Trophoblast cell (in vitro differentiated cells and primary cell): ENCODE measurements at regions not wholly inside any gene's neighbourhood (a gene's known extent, or its start where the extent isn't known, plus 50 kb on each side); places are given as distances from the start of the nearest gene placed in this dataset.

Experiments used
- DNase-seq, 2 donors: peaks; one replicate each; pipeline ENCODE4 v3.0.0-alpha.2; 2016
- H2AFZ ChIP-seq: 2 replicates; pipeline ENCODE4 v1.6.1; 2013; ENCODE audit warnings: low read length, moderate library complexity, mild to moderate bottlenecking; ENCODE audit not compliant: insufficient read depth, poor library complexity
- H2AK5ac ChIP-seq: 2 replicates; pipeline ENCODE4 v1.6.1; 2013; ENCODE audit warnings: mild to moderate bottlenecking, low read length
- H2BK120ac ChIP-seq: 2 replicates; pipeline ENCODE4 v1.6.1; 2013; ENCODE audit warnings: low read length, mild to moderate bottlenecking, moderate library complexity; ENCODE audit not compliant: insufficient read depth, poor library complexity
- H2BK12ac ChIP-seq: 2 replicates; pipeline ENCODE4 v1.6.1; 2013; ENCODE audit warnings: mild to moderate bottlenecking, low read length, moderate library complexity
- H2BK5ac ChIP-seq: 2 replicates; pipeline ENCODE4 v1.6.1; 2013; ENCODE audit warnings: low read length, low read depth, moderate library complexity, mild to moderate bottlenecking; ENCODE audit not compliant: poor library complexity
- H3K14ac ChIP-seq: 2 replicates; pipeline ENCODE4 v1.6.1; 2013; ENCODE audit warnings: mild to moderate bottlenecking, low read length
- H3K18ac ChIP-seq: 2 replicates; pipeline ENCODE4 v1.6.1; 2013; ENCODE audit warnings: mild to moderate bottlenecking, low read length
- H3K23ac ChIP-seq: 2 replicates; pipeline ENCODE4 v1.6.1; 2013; ENCODE audit warnings: low read length
- H3K27ac ChIP-seq: 2 replicates; pipeline ENCODE4 v1.5.1; 2013; ENCODE audit warnings: low read depth, mild to moderate bottlenecking, inconsistent platforms, low read length, moderate library complexity
- H3K27me3 ChIP-seq: 2 replicates; pipeline ENCODE4 v1.6.1; 2013; ENCODE audit warnings: inconsistent platforms, mild to moderate bottlenecking, low read length, moderate library complexity; ENCODE audit not compliant: insufficient read depth
- H3K36me3 ChIP-seq, 2 experiments: 1 replicate in 1 of 2; 2 replicates in 1 of 2; pipeline ENCODE4 v1.6.1; 2013; ENCODE audit warnings: low read length in 2 of 2, mild to moderate bottlenecking in 2 of 2, moderate library complexity in 1 of 2; ENCODE audit not compliant: insufficient read depth in 2 of 2, control insufficient read depth in 1 of 2
- H3K4ac ChIP-seq: 2 replicates; pipeline ENCODE4 v1.6.1; 2013; ENCODE audit warnings: low read depth, mild to moderate bottlenecking, low read length, moderate library complexity
- H3K4me1 ChIP-seq, 2 experiments: 1 replicate in 1 of 2; 2 replicates in 1 of 2; pipeline ENCODE4 v1.6.1; 2013; ENCODE audit warnings: low read length in 2 of 2, mild to moderate bottlenecking in 2 of 2, moderate library complexity in 1 of 2; ENCODE audit not compliant: insufficient read depth in 2 of 2, control insufficient read depth in 1 of 2
- H3K4me2 ChIP-seq: 2 replicates; pipeline ENCODE4 v1.6.1; 2013; ENCODE audit warnings: inconsistent platforms, mild to moderate bottlenecking, low read length, moderate library complexity
- H3K4me3 ChIP-seq: 2 replicates; pipeline ENCODE4 v1.5.1; 2013; ENCODE audit warnings: mild to moderate bottlenecking, low read depth, low read length, inconsistent platforms
- H3K79me1 ChIP-seq: one replicate; pipeline ENCODE4 v1.6.1; 2013; ENCODE audit warnings: low read length
- H3K79me2 ChIP-seq: 2 replicates; pipeline ENCODE4 v1.6.1; 2013; ENCODE audit warnings: low read length, mild to moderate bottlenecking; ENCODE audit not compliant: control insufficient read depth, insufficient read depth, poor library complexity
- H3K9ac ChIP-seq: 2 replicates; pipeline ENCODE4 v1.6.1; 2013; ENCODE audit warnings: mild to moderate bottlenecking, low read length
- H3K9me3 ChIP-seq: 2 replicates; pipeline ENCODE4 v1.6.1; 2013; ENCODE audit warnings: low read depth, mild to moderate bottlenecking, control low read depth, inconsistent platforms, low read length; ENCODE audit not compliant: insufficient read depth
- H4K12ac ChIP-seq: 2 replicates; pipeline ENCODE4 v1.6.1; 2013; ENCODE audit warnings: low read depth, mild to moderate bottlenecking, low read length, moderate library complexity
- H4K8ac ChIP-seq: 2 replicates; pipeline ENCODE4 v1.6.1; 2013; ENCODE audit warnings: low read depth, mild to moderate bottlenecking, low read length, moderate library complexity
- H4K91ac ChIP-seq: one replicate; pipeline ENCODE4 v1.6.1; 2013; ENCODE audit warnings: low read depth, mild to moderate bottlenecking, low read length, moderate library complexity
- WGBS: extraction: QIAGEN DNeasy Blood & Tissue Kit; methylation state at CpG from one replicate; pipeline ENCODE4 v1.1.7; 2013; ENCODE audit warnings: missing lambda C conversion rate; ENCODE audit not compliant: insufficient read length, insufficient coverage; ENCODE audit errors: extremely low coverage; 5-methylcytosine and 5-hydroxymethylcytosine counted together

DNA sequence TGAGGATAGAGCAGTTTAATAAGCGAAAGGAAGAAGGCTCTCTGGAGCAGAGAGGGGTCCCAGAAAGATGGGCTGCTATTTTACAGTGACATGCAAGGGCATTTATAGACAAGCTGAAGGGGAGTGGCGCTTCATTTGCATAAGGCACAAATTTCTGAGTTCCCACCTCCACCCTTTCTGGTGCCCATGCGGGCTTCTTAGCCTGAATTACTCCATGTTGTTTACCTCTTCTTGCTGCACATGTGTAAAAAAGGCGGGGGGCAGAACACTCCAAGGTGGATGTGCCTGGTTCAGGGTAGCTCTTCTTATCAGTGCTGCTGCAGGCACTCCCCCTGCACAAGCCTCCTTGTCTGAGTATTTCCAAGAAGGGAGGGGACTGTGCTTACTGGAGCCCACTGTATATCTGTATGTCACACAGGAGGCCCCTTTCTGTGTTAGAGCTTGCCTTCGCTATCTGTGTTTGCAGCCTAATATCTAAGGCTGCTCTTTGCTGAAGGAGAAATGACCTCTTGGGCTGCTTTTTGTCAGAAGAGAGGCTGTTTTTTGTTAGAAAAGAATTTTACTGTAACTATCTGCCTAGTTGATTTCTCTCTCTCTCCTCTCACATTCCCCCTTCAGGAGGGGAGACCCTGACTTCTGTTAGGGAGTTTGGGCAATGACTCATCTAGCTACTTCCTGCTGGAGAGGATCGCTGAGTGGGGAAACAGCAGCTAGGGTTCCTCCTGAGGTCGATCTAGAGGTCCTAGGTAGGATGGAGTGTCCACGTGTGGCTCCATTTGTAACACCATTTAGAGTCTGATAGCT lies 1057.0 kb upstream of the CNTN5 start:
- DNase-seq: no peak
- Histone ChIP-seq H3K23ac (no peak overlapping the region), H3K4me2 (no peak overlapping the region), H3K9ac (no peak overlapping the region), H3K36me3 (no peaks in the 10 kb centered on the region), H3K4me1 (peaks cover 0 to 2% of the 10 kb centered on the region in 2 experiments), H2AFZ (no peak overlapping the region), H3K4me3 (no peak overlapping the region), H4K91ac (peak overlapping the region; percentile 25), H2BK12ac (no peak overlapping the region), H2BK5ac (no peak overlapping the region), H3K27me3 (no peaks in the 10 kb centered on the region), H2BK120ac (no peak overlapping the region), H3K9me3 (no peaks in the 10 kb centered on the region), H4K8ac (no peak overlapping the region), H3K79me2 (no peaks in the 10 kb centered on the region), H3K4ac (no peak overlapping the region), H3K18ac (no peak overlapping the region), H3K14ac (no peak overlapping the region), H2AK5ac (no peak overlapping the region), H3K27ac (peak overlapping the region; percentile 33), H4K12ac (no peak overlapping the region), H3K79me1 (no peaks in the 10 kb centered on the region)
- no CpG with 5 or more reads among the region's 8 CpGs for WGBS

GRCh38 chr11:97964332-97965004 lies 1056.3 kb upstream of the CNTN5 start:
- no CpG with 5 or more reads among the region's 3 CpGs for WGBS

GRCh38 chr11:97965849-97966646 lies 1054.7 kb upstream of the CNTN5 start:
- Histone ChIP-seq H3K4me3 (no peak overlapping the region), H4K91ac (no peak overlapping the region), H3K4me2 (no peak overlapping the region), H3K27me3 (no peaks in the 10 kb centered on the region), H3K9ac (no peak overlapping the region), H2AK5ac (no peak overlapping the region), H3K14ac (no peak overlapping the region), H3K79me2 (no peaks in the 10 kb centered on the region), H3K23ac (no peak overlapping the region), H4K8ac (no peak overlapping the region), H2BK5ac (no peak overlapping the region), H3K9me3 (no peaks in the 10 kb centered on the region), H3K4ac (no peak overlapping the region), H2BK120ac (no peak overlapping the region), H2AFZ (no peak overlapping the region), H3K79me1 (no peaks in the 10 kb centered on the region), H3K36me3 (no peaks in the 10 kb centered on the region), H2BK12ac (no peak overlapping the region), H4K12ac (no peak overlapping the region), H3K27ac (no peak overlapping the region), H3K4me1 (peaks cover 0 to 2% of the 10 kb centered on the region in 2 experiments), H3K18ac (no peak overlapping the region)
- WGBS: no CpG with 5 or more reads among the region's 1 CpG
- DNase-seq: peak; percentile 18 to 65

More at GRCh38 chr11:97964332-97965004, 1056.3 kb upstream of the CNTN5 start:
- Histone ChIP-seq H3K9ac (no peak overlapping the region), H3K79me1 (no peaks in the 10 kb centered on the region), H3K79me2 (no peaks in the 10 kb centered on the region), H3K23ac (no peak overlapping the region), H3K4me2 (no peak overlapping the region), H2AFZ (no peak overlapping the region), H4K8ac (no peak overlapping the region), H2BK5ac (no peak overlapping the region), H3K36me3 (no peaks in the 10 kb centered on the region), H3K27me3 (no peaks in the 10 kb centered on the region), H4K91ac (no peak overlapping the region), H4K12ac (no peak overlapping the region), H2BK12ac (no peak overlapping the region), H3K4me3 (no peak overlapping the region), H3K4me1 (peaks cover 0 to 2% of the 10 kb centered on the region in 2 experiments), H3K9me3 (no peaks in the 10 kb centered on the region), H3K14ac (no peak overlapping the region), H3K4ac (no peak overlapping the region), H2AK5ac (no peak overlapping the region), H2BK120ac (no peak overlapping the region), H3K27ac (peak overlapping the region; percentile 33), H3K18ac (no peak overlapping the region)
- no peak for DNase-seq

- H3K4me2 ChIP-seq: no peak overlapping the region
- no peak overlapping the region for H4K12ac ChIP-seq
- H3K79me1 ChIP-seq: no peaks in the 10 kb centered on the region
- H3K4ac ChIP-seq: no peak overlapping the region
- no peaks in the 10 kb centered on the region for H3K27me3 ChIP-seq
- H2BK120ac ChIP-seq: no peak overlapping the region
- WGBS: no CpG with 5 or more reads among the region's 3 CpGs
- H3K4me3 ChIP-seq: no peak overlapping the region
- H2AK5ac ChIP-seq: no peak overlapping the region
- no peak overlapping the region for H2BK5ac ChIP-seq
- no peak overlapping the region for H3K9ac ChIP-seq
- no peak overlapping the region for H4K91ac ChIP-seq
- no peak overlapping the region for H3K23ac ChIP-seq
- H2AFZ ChIP-seq: no peak overlapping the region
- no peaks in the 10 kb centered on the region for H3K36me3 ChIP-seq
- DNase-seq: no peak
- no peak overlapping the region for H2BK12ac ChIP-seq
- peaks cover 0 to 2% of the 10 kb centered on the region in 2 experiments for H3K4me1 ChIP-seq
- no peaks in the 10 kb centered on the region for H3K9me3 ChIP-seq
- H4K8ac ChIP-seq: no peak overlapping the region
- no peak overlapping the region for H3K14ac ChIP-seq
- no peak overlapping the region for H3K18ac ChIP-seq
- no peak overlapping the region for H3K27ac ChIP-seq
- no peaks in the 10 kb centered on the region for H3K79me2 ChIP-seq
Observed at GRCh38 chr11:97966901-97967300, 1053.8 kb upstream of the CNTN5 start.
